GM18498 (cell line): ENCODE measurements at regions not wholly inside any gene's neighbourhood (a gene's known extent, or its start where the extent isn't known, plus 50 kb on each side); places are given as distances from the start of the nearest gene placed in this dataset.

Experiments used
- ATAC-seq: cut with Tn5 transposase; IDR thresholded peaks from one replicate; pipeline ENCODE4 v1.9.1; 2021; ENCODE audit warnings: mild to moderate bottlenecking, moderate library complexity; ENCODE audit not compliant: unreplicated experiment

- no peak for ATAC-seq
Observed at GRCh38 chr11:19661827-19662226, 50.8 kb upstream of the NAV2 start.

- ATAC-seq = peak; percentile 100
Observed at GRCh38 chr11:19660076-19660475, 52.6 kb upstream of the NAV2 start.

- ATAC-seq = no peak
Observed at GRCh38 chr11:19659529-19659928, 53.1 kb upstream of the NAV2 start.

- ATAC-seq = no peak
Observed at GRCh38 chr11:19658344-19658743, 54.3 kb upstream of the NAV2 start.

GRCh38 chr11:19656140-19656541, 56.5 kb upstream of the NAV2 start:
- ATAC-seq = no peak

GRCh38 chr11:19652623-19653375, 59.8 kb upstream of the NAV2 start:
- ATAC-seq = no peak

- no peak for ATAC-seq
Observed at GRCh38 chr11:19651653-19652052, 61.0 kb upstream of the NAV2 start.

GRCh38 chr11:19651028-19651427, 61.6 kb upstream of the NAV2 start:
- ATAC-seq = no peak

GRCh38 chr11:19650467-19650866, 62.2 kb upstream of the NAV2 start:
- no peak for ATAC-seq

GRCh38 chr11:19649751-19650150, 62.9 kb upstream of the NAV2 start:
- no peak for ATAC-seq

- no peak for ATAC-seq
Observed at GRCh38 chr11:19648321-19648720, 64.3 kb upstream of the NAV2 start.

- no peak for ATAC-seq
Observed at GRCh38 chr11:19647816-19648215, 64.8 kb upstream of the NAV2 start.

GRCh38 chr11:19646921-19647320, 65.7 kb upstream of the NAV2 start:
- ATAC-seq = no peak

- ATAC-seq = no peak
Observed at GRCh38 chr11:19646308-19646707, 66.3 kb upstream of the NAV2 start.

- no peak for ATAC-seq
Observed at GRCh38 chr11:19644316-19644715, 68.3 kb upstream of the NAV2 start.

- no peak for ATAC-seq
Observed at GRCh38 chr11:19642185-19643158, 70.2 kb upstream of the NAV2 start.

- no peak for ATAC-seq
Observed at GRCh38 chr11:19639603-19640105, 73.0 kb upstream of the NAV2 start.

GRCh38 chr11:19635332-19635731, 77.3 kb upstream of the NAV2 start:
- no peak for ATAC-seq

GRCh38 chr11:19633276-19633675, 79.4 kb upstream of the NAV2 start:
- ATAC-seq = no peak

GRCh38 chr11:19632499-19632834, 80.2 kb upstream of the NAV2 start:
- ATAC-seq = no peak

- ATAC-seq = no peak
Observed at GRCh38 chr11:19631712-19632498, 80.7 kb upstream of the NAV2 start.
